NCI-H226 (cell line): ENCODE measurements at regions not wholly inside any gene's neighbourhood (a gene's known extent, or its start where the extent isn't known, plus 50 kb on each side); places are given as distances from the start of the nearest gene placed in this dataset.

Source experiments
- DNase-seq: peaks from one replicate; pipeline ENCODE4 v3.0.0-alpha.2; 2015

- DNase-seq, result no peak
Observed at GRCh38 chr16:6247150-6247549, 1085.5 kb upstream of the RBFOX1 start.

GRCh38 chr16:6246266-6246665 lies 1086.4 kb upstream of the RBFOX1 start:
- no peak for DNase-seq

- DNase-seq, result no peak
Observed at GRCh38 chr16:6232056-6232455, 1100.6 kb upstream of the RBFOX1 start.

- no peak for DNase-seq
Observed at GRCh38 chr16:6231398-6231797, 1101.2 kb upstream of the RBFOX1 start.

GRCh38 chr16:6229186-6229585 lies 1103.5 kb upstream of the RBFOX1 start:
- no peak for DNase-seq

- DNase-seq, result no peak
Observed at GRCh38 chr16:6218855-6219254, 1113.8 kb upstream of the RBFOX1 start.

GRCh38 chr16:6216836-6217235 lies 1115.8 kb upstream of the RBFOX1 start:
- no peak for DNase-seq

GRCh38 chr16:6211644-6212043 lies 1114.0 kb upstream of the EEF2KMT start:
- DNase-seq, result no peak

- no peak for DNase-seq
Observed at GRCh38 chr16:6209355-6209930, 1111.8 kb upstream of the EEF2KMT start.

- no peak for DNase-seq
Observed at GRCh38 chr16:6207580-6207979, 1110.0 kb upstream of the EEF2KMT start.

- DNase-seq, result no peak
Observed at GRCh38 chr16:6207124-6207523, 1109.5 kb upstream of the EEF2KMT start.

- DNase-seq, result no peak
Observed at GRCh38 chr16:6206080-6206479, 1108.5 kb upstream of the EEF2KMT start.

- DNase-seq, result no peak
Observed at GRCh38 chr16:6204945-6205344, 1107.3 kb upstream of the EEF2KMT start.

GRCh38 chr16:6200861-6201260 lies 1103.3 kb upstream of the EEF2KMT start:
- no peak for DNase-seq

- DNase-seq, result no peak
Observed at GRCh38 chr16:6200271-6200670, 1102.7 kb upstream of the EEF2KMT start.

- DNase-seq, result no peak
Observed at GRCh38 chr16:6195966-6196365, 1098.4 kb upstream of the EEF2KMT start.

GRCh38 chr16:6193718-6194117 lies 1096.1 kb upstream of the EEF2KMT start:
- DNase-seq, result peak; percentile 65

GRCh38 chr16:6192984-6193383 lies 1095.4 kb upstream of the EEF2KMT start:
- DNase-seq, result no peak

GRCh38 chr16:6192532-6192931 lies 1094.9 kb upstream of the EEF2KMT start:
- no peak for DNase-seq

GRCh38 chr16:6190776-6191175 lies 1093.2 kb upstream of the EEF2KMT start:
- no peak for DNase-seq

GRCh38 chr16:6189216-6189615 lies 1091.6 kb upstream of the EEF2KMT start:
- no peak for DNase-seq

- no peak for DNase-seq
Observed at GRCh38 chr16:6177616-6178180, 1080.1 kb upstream of the EEF2KMT start.

GRCh38 chr16:6170022-6170421 lies 1072.4 kb upstream of the EEF2KMT start:
- no peak for DNase-seq

GRCh38 chr16:6165330-6165979 lies 1067.9 kb upstream of the EEF2KMT start:
- no peak for DNase-seq

GRCh38 chr16:6160871-6161270 lies 1063.3 kb upstream of the EEF2KMT start:
- no peak for DNase-seq
